ENCODE measurements at regions not wholly inside any gene's neighbourhood (a gene's known extent, or its start where the extent isn't known, plus 50 kb on each side); places are given as distances from the start of the nearest gene placed in this dataset.

- TF ChIP-seq ZFX (IDR thresholded peaks at IDR 0.05; ENCODE audit: borderline replicate concordance) (no peak), CTCF (IDR thresholded peaks at IDR 0.05) (no peak; the same call in 1 of the 2 replicates)
These were observed 110.9 kb downstream of the HFE start for GRCh38 chr6:26197933-26198721.

Measured in 22Rv1 (cell line).